ENCODE measurements at regions not wholly inside any gene's neighbourhood (a gene's known extent, or its start where the extent isn't known, plus 50 kb on each side); places are given as distances from the start of the nearest gene placed in this dataset.

GRCh38 chr16:61564716-61565115, 471.5 kb downstream of the CDH8 start:
- no peak for DNase-seq (ENCODE audit: extremely low read depth in 1 of 4, low spot score in 3 of 4)
- no peak overlapping the region for H3K9ac ChIP-seq (ENCODE audit: insufficient read depth in 1 of 2, low read depth in 2 of 2, low read length in 2 of 2)
- no peak overlapping the region for H2AFZ ChIP-seq (ENCODE audit: low read depth, low read length)
- no peaks in the 10 kb centered on the region for H4K20me1 ChIP-seq (replicated peaks; ENCODE audit: control insufficient read depth, insufficient read depth, low read length)
- no peak overlapping the region for H3K4me3 ChIP-seq
- no peak for FAIRE-seq
- TF ChIP-seq RBM39 (optimal IDR thresholded peaks at IDR 0.05; ENCODE audit: low read depth, low read length) = no peak
- TF ChIP-seq, protein P1, sequence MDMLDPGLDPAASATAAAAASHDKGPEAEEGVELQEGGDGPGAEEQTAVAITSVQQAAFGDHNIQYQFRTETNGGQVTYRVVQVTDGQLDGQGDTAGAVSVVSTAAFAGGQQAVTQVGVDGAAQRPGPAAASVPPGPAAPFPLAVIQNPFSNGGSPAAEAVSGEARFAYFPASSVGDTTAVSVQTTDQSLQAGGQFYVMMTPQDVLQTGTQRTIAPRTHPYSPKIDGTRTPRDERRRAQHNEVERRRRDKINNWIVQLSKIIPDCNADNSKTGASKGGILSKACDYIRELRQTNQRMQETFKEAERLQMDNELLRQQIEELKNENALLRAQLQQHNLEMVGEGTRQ (CRISPR knock-in tag; IDR thresholded peaks at IDR 0.05) = no peak
- in situ Hi-C loops (cut with MboI) (no loop called here), intact Hi-C loops (cut with micrococcal nuclease) (no loop called here)
- H3K36me3 ChIP-seq (ENCODE audit: control insufficient read depth, insufficient read depth, low read length) = no peaks in the 10 kb centered on the region
- BruUV-seq (replicated peaks) = no TSS peak
- 0% methylated on average over 2 of the region's 2 CpGs for WGBS (ENCODE audit: insufficient coverage, low coverage, missing lambda C conversion rate)
- no peak overlapping the region for H3K27ac ChIP-seq (ENCODE audit: extremely low read depth, low read depth, low read length)
- ChIA-PET POLR2A (no interaction called here), CTCF (ENCODE audit: low intra/inter-chr PET ratio) (no interaction called here)
- no peaks in the 10 kb centered on the region for H3K79me2 ChIP-seq (ENCODE audit: control insufficient read depth, insufficient read depth, low read length)
- H3K9me3 ChIP-seq (replicated peaks; ENCODE audit: control insufficient read depth, insufficient read depth, low read depth, low read length) = no peaks in the 10 kb centered on the region; the same call in 1 of the 2 replicates
- no peak overlapping the region for H3K4me2 ChIP-seq (ENCODE audit: insufficient read depth, low read length)
- H3K4me1 ChIP-seq (replicated peaks in 1 of 2; ENCODE audit: control insufficient read depth in 2 of 2, insufficient read depth in 2 of 2, low read length in 2 of 2) = no peaks in the 10 kb centered on the region
- no peaks in the 10 kb centered on the region for H3K27me3 ChIP-seq (ENCODE audit: control insufficient read depth in 2 of 2, insufficient read depth in 2 of 2, low read length in 2 of 2)
- no peaks in the 10 kb centered on the region for H3K9me1 ChIP-seq (ENCODE audit: control insufficient read depth, insufficient read depth, low read length)
- no peak for ATAC-seq

DNA sequence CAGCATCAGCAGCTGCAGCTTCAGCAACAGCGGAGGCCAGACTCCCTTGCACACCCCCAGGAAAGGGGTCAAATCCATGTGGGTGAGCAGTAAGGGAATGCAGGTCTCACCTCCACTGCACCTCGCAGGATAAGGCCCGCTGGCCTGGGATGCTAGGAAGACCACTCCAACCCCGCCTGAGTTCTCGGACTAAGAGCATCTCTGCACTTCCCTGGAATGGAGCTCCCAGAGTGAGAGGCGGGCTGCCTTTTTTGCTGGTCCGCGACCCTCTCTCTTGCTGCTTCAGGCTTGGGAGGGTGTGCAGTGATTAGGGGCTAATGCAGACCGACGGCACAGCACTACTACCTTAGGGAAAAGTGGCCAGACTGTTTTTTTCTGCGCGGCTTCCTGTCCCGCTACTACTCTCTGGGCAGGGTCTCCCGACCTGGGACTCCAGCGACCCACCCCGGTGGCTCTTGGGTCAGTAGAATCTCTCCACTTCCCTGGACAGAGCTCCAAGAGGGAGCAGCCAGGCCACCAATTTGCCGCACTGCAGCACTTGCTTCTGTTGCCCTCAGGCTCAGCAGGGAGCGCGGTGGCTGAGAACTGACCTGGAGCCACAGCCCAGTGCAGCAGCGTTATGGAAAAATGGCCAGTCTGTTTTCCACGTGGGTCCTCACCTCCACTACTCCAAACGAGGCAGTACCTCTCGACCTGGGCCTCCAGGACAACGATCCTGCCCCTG, 480.4 kb downstream of the CDH8 start:
- Histone ChIP-seq H3K9ac (ENCODE audit: insufficient read depth in 1 of 2, low read depth in 2 of 2, low read length in 2 of 2) (no peak overlapping the region), H2AFZ (ENCODE audit: low read depth, low read length) (no peak overlapping the region), H3K4me2 (ENCODE audit: insufficient read depth, low read length) (no peak overlapping the region), H3K4me1 (replicated peaks in 1 of 2; ENCODE audit: control insufficient read depth in 2 of 2, insufficient read depth in 2 of 2, low read length in 2 of 2) (no peaks in the 10 kb centered on the region), H3K27ac (ENCODE audit: extremely low read depth, low read depth, low read length) (no peak overlapping the region), H3K36me3 (ENCODE audit: control insufficient read depth, insufficient read depth, low read length) (no peaks in the 10 kb centered on the region), H3K9me3 (replicated peaks; ENCODE audit: control insufficient read depth, insufficient read depth, low read depth, low read length) (no peaks in the 10 kb centered on the region), H4K20me1 (replicated peaks; ENCODE audit: control insufficient read depth, insufficient read depth, low read length) (no peaks in the 10 kb centered on the region), H3K27me3 (ENCODE audit: control insufficient read depth in 2 of 2, insufficient read depth in 2 of 2, low read length in 2 of 2) (no peaks in the 10 kb centered on the region), H3K9me1 (ENCODE audit: control insufficient read depth, insufficient read depth, low read length) (no peaks in the 10 kb centered on the region), H3K79me2 (ENCODE audit: control insufficient read depth, insufficient read depth, low read length) (no peaks in the 10 kb centered on the region), H3K4me3 (no peak overlapping the region)
- WGBS (ENCODE audit: insufficient coverage, low coverage, missing lambda C conversion rate) = under 1% methylated on average over 24 of the region's 24 CpGs
- FAIRE-seq = no peak
- ATAC-seq = no peak
- no peak for DNase-seq (ENCODE audit: extremely low read depth in 1 of 4, low spot score in 3 of 4)
- intact Hi-C loops (cut with micrococcal nuclease) = no loop called here
- POLR2A ChIA-PET = no interaction called here
- CTCF ChIA-PET (ENCODE audit: low intra/inter-chr PET ratio) = no interaction called here
- no TSS peak for BruUV-seq (replicated peaks)
- in situ Hi-C loops (cut with MboI) = no loop called here
- no peak for TF ChIP-seq CEBPB (tag; IDR thresholded peaks at IDR 0.05)
- no peak for TF ChIP-seq TGIF2 (CRISPR knock-in tag; IDR thresholded peaks at IDR 0.05)
- TF ChIP-seq KDM2B (CRISPR knock-in tag; IDR thresholded peaks at IDR 0.05) = no peak
- TF ChIP-seq TARDBP (IDR thresholded peaks at IDR 0.05) = no peak
- TF ChIP-seq PPARD (CRISPR knock-in tag; IDR thresholded peaks at IDR 0.05) = no peak
- no peak for TF ChIP-seq ZNF551 (CRISPR knock-in tag; IDR thresholded peaks at IDR 0.05)
- no peak for TF ChIP-seq ZBED1 (IDR thresholded peaks at IDR 0.05)
- no peak for TF ChIP-seq ETV5 (CRISPR knock-in tag; IDR thresholded peaks at IDR 0.05; ENCODE audit: low read depth)
- TF ChIP-seq ZNF12 (CRISPR knock-in tag; IDR thresholded peaks at IDR 0.05) = no peak
- no peak for TF ChIP-seq ZNF584 (CRISPR knock-in tag; IDR thresholded peaks at IDR 0.05; ENCODE audit: low read depth)
- no peak for TF ChIP-seq RBM34 (IDR thresholded peaks at IDR 0.05; ENCODE audit: borderline replicate concordance, insufficient read depth, low read length)
